Retinal pigment epithelial cell (primary cell): ENCODE measurements at regions not wholly inside any gene's neighbourhood (a gene's known extent, or its start where the extent isn't known, plus 50 kb on each side); places are given as distances from the start of the nearest gene placed in this dataset.

ENCODE experiments used
- DNase-seq: peaks from one replicate; pipeline ENCODE4 v3.0.0-alpha.2; 2010; ENCODE audit warnings: low read depth
- H3K4me3 ChIP-seq: 2 replicates; pipeline ENCODE4 v1.5.1; 2011; ENCODE audit warnings: mild to moderate bottlenecking, low read length, control low read depth, moderate library complexity
- CTCF ChIP-seq: conservative IDR thresholded peaks from 2 replicates; pipeline ENCODE4 v1.5.1; 2011; ENCODE audit warnings: low read depth, low read length, control low read depth, inconsistent platforms

- no peak overlapping the region for H3K4me3 ChIP-seq
- TF ChIP-seq CTCF = no peak
- DNase-seq = no peak
These were observed 225.3 kb downstream of the MC4R start for GRCh38 chr18:60147323-60147722.

GRCh38 chr18:60146220-60146960, 226.2 kb downstream of the MC4R start:
- no peak overlapping the region for H3K4me3 ChIP-seq
- no peak for TF ChIP-seq CTCF
- DNase-seq = no peak

GRCh38 chr18:60145776-60146175, 226.8 kb downstream of the MC4R start:
- TF ChIP-seq CTCF = no peak
- DNase-seq = no peak
- H3K4me3 ChIP-seq = no peak overlapping the region

- TF ChIP-seq CTCF = no peak
- no peak for DNase-seq
- no peak overlapping the region for H3K4me3 ChIP-seq
These were observed 235.0 kb downstream of the PMAIP1 start for GRCh38 chr18:60134806-60135205.

- DNase-seq = no peak
- no peak for TF ChIP-seq CTCF
- H3K4me3 ChIP-seq = no peak overlapping the region
These were observed 230.5 kb downstream of the PMAIP1 start for GRCh38 chr18:60130284-60130683.

GRCh38 chr18:60123031-60123430, 223.2 kb downstream of the PMAIP1 start:
- H3K4me3 ChIP-seq = no peak overlapping the region
- DNase-seq = no peak
- no peak for TF ChIP-seq CTCF

GRCh38 chr18:60122339-60122738, 222.5 kb downstream of the PMAIP1 start:
- no peak overlapping the region for H3K4me3 ChIP-seq
- no peak for TF ChIP-seq CTCF
- no peak for DNase-seq
